MCF 10A (cell line): ENCODE measurements at regions not wholly inside any gene's neighbourhood (a gene's known extent, or its start where the extent isn't known, plus 50 kb on each side); places are given as distances from the start of the nearest gene placed in this dataset.
"Not testable (repeated sequence)": the region's sequence is repeated elsewhere in the genome, so short reads cannot be mapped to it uniquely, and the experiment has no call there.

ENCODE experiments used
- BruUV-seq: library from RNA; stranded (reverse); fragments of 400-500 nt; replicated peaks from 2 replicates; lab custom pipeline; 2021; lab: Mats Ljungman, UMichigan
- CTCF ChIA-PET: fragments of 300-600 bp; sonication (Branson Sonifier 250); formaldehyde crosslinking; extraction: SDS; loops from one replicate; lab custom pipeline; 2021; ENCODE audit warnings: antibody characterized with exemption, inconsistent platforms; lab: Yijun Ruan, JAX
- POLR2A ChIA-PET: fragments of 300-600, 350-650 bp; sonication (Branson Sonifier 250); formaldehyde crosslinking; extraction: SDS; loops from one replicate; lab custom pipeline; 2020; ENCODE audit warnings: antibody characterized with exemption, inconsistent platforms; lab: Yijun Ruan, JAX
- DNase-seq: peaks from one replicate; pipeline ENCODE4 v3.0.0-alpha.2; 2018; ENCODE audit not compliant: unreplicated experiment
- H3K27ac Mint-ChIP-seq: one replicate; pipeline ENCODE4 v1.8.0; 2022; ENCODE audit warnings: mild to moderate bottlenecking, low read depth, mixed read lengths; ENCODE audit not compliant: unreplicated experiment
- H3K27me3 Mint-ChIP-seq: one replicate; pipeline ENCODE4 v1.8.0; 2022; ENCODE audit warnings: mixed read lengths; ENCODE audit not compliant: insufficient read depth, unreplicated experiment
- H3K36me3 Mint-ChIP-seq: one replicate; pipeline ENCODE4 v1.8.0; 2022; ENCODE audit warnings: mild to moderate bottlenecking, moderate library complexity, mixed read lengths; ENCODE audit not compliant: insufficient read depth, unreplicated experiment
- H3K4me1 Mint-ChIP-seq: one replicate; pipeline ENCODE4 v1.8.0; 2022; ENCODE audit warnings: mixed read lengths; ENCODE audit not compliant: insufficient read depth, unreplicated experiment
- H3K4me3 Mint-ChIP-seq: one replicate; pipeline ENCODE4 v1.8.0; 2022; ENCODE audit warnings: mild to moderate bottlenecking, moderate library complexity, mixed read lengths; ENCODE audit not compliant: unreplicated experiment
- H3K9me3 Mint-ChIP-seq: one replicate; pipeline ENCODE4 v1.8.0; 2022; ENCODE audit warnings: mixed read lengths; ENCODE audit not compliant: unreplicated experiment
- CTCF ChIP-seq: fragments of 200-600 bp; IDR thresholded peaks from one replicate; pipeline ENCODE4 v1.8.0; 2022; ENCODE audit warnings: antibody characterized with exemption, mild to moderate bottlenecking; ENCODE audit not compliant: unreplicated experiment
- intact Hi-C: fragments of 100-400 bp; cut with micrococcal nuclease; formaldehyde crosslinking; loops from 2 replicates; pipeline ENCODE4 v1.14.1; 2022

- intact Hi-C loops, result loop anchor here (5.0 to 10.0 kb wide), 2 partner anchors 114 to 207 kb away; no protein-coding TSS in a partner anchor
- CTCF ChIA-PET, H3K4me3 Mint-ChIP-seq, H3K27me3 Mint-ChIP-seq, H3K9me3 Mint-ChIP-seq, H3K4me1 Mint-ChIP-seq, H3K27ac Mint-ChIP-seq, BruUV-seq, POLR2A ChIA-PET, H3K36me3 Mint-ChIP-seq: not testable (repeated sequence)
- peak; percentile 50 for DNase-seq
Observed at GRCh38 chr1:46878173-46878782, 63.0 kb downstream of the CYP4A11 start.

DNA sequence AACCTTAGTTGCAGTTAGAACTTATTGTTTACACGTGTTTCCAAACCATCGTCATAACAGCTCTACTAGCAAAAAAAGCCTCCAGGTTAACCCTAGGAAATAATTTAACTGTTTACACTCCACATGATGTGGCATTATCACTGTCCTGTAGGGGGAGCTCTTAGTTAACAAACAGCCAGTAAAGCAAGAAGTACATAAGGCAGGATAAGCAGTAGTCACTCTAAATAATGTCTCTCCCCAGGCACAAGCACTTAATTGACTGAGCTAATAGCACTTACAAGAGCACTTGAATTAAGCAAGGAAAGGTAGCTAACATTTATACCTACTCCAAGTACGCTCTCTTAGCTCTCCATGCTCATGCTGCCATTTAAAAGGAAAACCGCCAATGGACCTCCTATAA, 65.2 kb downstream of the CYP4A11 start:
- DNase-seq, H3K27me3 Mint-ChIP-seq, H3K36me3 Mint-ChIP-seq, POLR2A ChIA-PET, H3K4me1 Mint-ChIP-seq, H3K9me3 Mint-ChIP-seq, H3K4me3 Mint-ChIP-seq, H3K27ac Mint-ChIP-seq, BruUV-seq: not testable (repeated sequence)
- intact Hi-C loops, result loop anchor here (5.0 to 10.0 kb wide), 2 partner anchors 116 to 209 kb away; no protein-coding TSS in a partner anchor
- peak; percentile 45 for TF ChIP-seq CTCF
- CTCF ChIA-PET, result interaction anchor here (0.6 to 0.8 kb wide), 3 partner anchors 173 to 693 kb away, joined by 3 read pairs; no protein-coding TSS in a partner anchor
